ENCODE measurements at regions not wholly inside any gene's neighbourhood (a gene's known extent, or its start where the extent isn't known, plus 50 kb on each side); places are given as distances from the start of the nearest gene placed in this dataset.

- no peak for DNase-seq (ENCODE audit: low spot score)
Observed at GRCh38 chr3:180092889-180093288, 56.2 kb upstream of the PEX5L start.

DNA sequence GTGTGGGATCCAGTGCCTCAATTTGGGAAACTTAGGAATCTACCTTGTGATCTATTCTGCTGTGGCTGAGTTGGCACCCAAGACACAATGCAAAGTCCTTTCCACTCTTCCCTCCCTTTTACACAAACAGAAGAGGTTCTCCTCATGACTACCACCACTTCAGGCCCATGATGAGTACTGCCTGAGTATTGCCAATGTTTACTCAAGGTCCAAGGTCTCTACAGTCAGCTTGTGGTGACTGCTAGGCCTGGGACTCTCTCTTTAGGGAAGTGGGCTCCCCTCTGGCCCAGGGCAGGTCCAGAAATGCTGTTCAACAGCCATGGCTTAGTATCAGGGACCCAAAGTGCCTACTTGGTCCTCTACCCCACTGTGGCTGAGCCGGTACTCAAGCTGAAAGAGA is 56.8 kb upstream of the PEX5L start:
- DNase-seq (ENCODE audit: low spot score), result no peak

DNA sequence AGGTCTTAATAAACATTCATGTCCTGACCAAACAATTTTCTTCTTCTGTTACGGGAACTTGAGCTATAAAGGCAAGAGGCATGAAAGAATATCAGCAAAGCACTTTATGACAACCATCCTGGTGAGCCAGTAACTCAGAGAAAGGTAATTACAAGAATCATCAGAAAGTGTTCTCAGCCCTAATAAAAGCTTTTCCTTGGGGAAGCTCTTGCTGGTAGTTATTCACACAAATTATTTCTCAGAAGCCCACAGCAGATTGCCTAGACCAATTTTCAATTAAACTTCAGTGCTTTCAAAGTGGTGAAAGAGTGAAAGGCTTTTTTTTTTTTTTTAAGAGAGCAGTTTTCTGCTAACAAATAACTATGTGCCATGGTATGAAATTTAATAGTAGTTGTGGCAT is 60.9 kb upstream of the PEX5L start:
- no peak for DNase-seq (ENCODE audit: low spot score)

- DNase-seq (ENCODE audit: low spot score), result no peak
Observed at GRCh38 chr3:180102134-180102533, 65.4 kb upstream of the PEX5L start.

DNA sequence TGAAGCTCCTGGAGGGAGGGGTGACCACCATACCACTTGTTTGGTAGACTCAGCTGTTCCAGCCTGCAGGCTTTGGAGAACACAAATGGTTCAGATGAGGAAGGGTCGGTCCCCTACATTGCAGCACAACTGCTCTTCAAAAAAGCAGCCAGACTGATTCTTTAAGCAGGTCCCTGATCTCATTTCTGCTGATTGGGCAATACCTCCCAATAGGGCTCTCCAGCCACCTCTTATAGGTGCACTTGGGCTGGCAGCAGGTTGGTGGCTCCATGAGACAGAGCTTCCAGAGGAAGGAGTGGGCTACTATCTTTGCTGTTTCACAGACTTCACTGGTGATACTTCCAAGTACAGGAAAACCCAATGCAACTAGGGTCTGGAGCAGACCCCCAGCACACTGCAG is 65.9 kb upstream of the PEX5L start:
- DNase-seq (ENCODE audit: low spot score), result no peak

DNA sequence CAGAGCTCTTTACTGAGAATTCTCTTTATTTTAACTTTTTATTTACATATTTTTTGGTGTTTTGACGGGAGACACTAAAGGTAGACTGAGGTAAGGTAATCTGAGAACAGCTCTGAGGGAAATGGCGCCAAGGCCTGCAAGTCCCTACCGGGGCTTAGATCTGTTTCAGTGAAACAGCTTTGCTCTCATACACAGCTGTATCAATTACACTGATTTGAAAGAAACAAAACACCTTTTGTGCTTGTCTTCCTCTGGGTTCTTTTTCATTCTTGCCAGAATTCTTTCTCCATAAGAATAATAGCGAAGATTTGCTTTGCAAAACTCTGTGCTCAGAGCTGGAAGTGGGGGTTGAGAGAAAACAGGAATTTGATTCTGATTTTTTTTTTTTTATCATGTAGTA is 79.5 kb upstream of the PEX5L start:
- DNase-seq (ENCODE audit: low spot score), result no peak

DNA sequence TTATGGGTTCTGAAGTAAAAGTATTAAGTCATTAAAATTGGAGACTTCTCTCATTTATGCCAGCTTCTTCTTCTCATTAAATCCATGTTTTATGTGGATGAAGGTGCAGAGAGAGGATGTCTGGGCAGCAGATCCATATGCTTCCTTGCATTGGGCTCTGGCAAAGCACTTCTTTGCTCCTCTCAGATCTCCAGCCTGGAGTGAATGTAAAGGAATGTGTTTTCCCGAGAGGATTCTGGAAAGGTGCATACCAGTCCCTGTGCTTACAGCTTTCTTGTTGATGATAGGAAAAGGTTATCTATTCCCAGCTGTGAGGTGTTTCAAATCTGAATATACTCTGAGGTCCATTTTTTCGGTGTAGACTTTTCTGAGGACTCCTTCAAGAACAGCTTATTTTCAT is 79.9 kb upstream of the PEX5L start:
- DNase-seq (ENCODE audit: low spot score), result no peak

DNA sequence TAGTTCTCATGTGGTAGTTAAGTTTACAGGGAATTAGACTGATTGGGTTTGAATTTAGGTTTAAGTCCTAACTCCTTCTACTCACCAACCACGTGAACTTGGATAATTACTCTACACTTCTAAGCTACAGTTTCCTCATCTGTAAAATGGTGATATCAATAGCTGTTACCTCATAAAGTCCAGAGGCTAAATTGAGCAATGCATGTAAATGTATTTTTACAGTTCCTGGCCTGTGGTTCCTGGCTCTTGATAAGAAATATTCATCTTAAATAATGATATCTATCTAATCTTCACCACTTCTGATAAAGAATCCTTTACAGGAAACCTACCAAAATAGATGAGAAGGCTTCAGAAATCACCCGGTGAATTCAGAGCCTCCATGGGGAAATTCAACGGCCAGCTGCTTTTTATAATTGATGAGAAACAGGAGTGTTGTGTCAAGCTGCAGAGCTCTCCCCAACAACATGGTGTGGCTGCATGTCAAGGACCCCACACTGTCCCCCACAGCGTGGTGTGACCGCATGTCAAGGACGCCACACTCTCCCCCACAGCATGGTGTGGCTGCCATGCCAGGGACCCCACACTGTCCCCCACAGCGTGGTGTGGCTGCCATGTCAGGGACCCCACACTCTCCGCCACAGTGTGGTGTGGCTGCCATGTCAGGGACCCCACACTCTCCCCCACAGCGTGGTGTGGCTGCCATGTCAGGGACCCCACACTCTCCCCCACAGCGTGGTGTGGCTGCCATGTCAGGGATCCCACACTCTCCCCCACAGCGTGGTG is 80.8 kb upstream of the PEX5L start:
- no peak for DNase-seq (ENCODE audit: low spot score)

DNA sequence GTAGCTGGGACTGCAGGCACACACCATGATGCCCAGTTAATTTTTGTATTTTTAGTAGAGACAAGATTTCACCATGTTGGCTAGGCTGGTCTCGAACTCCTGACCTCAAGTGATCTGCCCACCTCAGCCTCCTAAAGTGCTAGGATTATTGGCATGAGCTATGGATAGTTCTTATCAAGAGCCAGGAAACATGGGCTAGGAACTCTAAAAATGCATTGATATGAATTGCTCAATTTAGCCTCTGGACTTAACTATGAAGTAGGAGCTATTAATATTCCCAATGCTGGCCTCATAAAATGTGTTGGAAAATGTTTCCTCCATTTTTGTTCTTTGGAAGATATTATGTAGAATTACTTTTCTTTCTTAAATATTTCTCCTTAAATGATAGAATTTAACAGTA is 82.8 kb upstream of the PEX5L start:
- no peak for DNase-seq (ENCODE audit: low spot score)

- no peak for DNase-seq (ENCODE audit: low spot score)
Observed at GRCh38 chr3:180123928-180124327, 87.2 kb upstream of the PEX5L start.

- no peak for DNase-seq (ENCODE audit: low spot score)
Observed at GRCh38 chr3:180131169-180131568, 94.4 kb upstream of the PEX5L start.

DNA sequence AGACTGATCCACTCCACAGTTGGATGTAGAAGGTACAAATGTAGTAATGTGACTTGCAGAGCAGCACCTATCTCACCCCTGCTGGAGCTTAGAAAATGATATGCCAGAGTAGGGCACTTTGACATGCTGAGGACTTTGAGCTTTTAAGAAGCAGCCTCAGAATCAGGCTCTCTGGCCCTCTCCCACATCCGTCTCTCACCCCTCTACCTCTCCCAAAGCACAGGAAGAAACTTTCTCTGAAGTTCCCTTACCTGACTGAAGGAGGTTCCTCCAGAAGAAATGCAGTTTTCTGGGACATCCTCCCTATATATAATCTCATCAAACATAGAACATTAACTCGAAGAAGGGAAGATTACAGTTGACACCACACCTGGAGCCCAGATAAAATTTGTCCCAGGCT is 98.4 kb upstream of the PEX5L start:
- no peak for DNase-seq (ENCODE audit: low spot score)

DNA sequence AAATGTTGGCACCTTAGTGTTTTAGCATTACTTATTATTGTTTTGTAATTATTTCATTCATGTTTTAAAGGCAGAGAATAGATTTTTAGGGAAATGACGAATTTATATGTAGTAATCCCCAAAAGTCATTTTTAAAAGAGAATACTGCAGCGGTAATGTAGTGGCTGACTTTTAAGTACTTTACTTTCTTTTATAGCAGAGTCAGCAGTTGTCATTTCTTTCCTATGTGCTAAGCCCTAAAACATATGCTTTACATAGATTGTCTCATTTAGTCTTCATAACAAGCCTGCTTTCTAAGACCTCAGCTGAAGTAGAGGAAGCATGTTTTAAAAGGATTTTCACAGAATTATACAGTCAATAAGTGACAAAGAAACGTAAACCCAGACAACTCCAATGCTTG is 102.1 kb upstream of the PEX5L start:
- no peak for DNase-seq (ENCODE audit: low spot score)

- no peak for DNase-seq (ENCODE audit: low spot score)
Observed at GRCh38 chr3:180142041-180142440, 105.3 kb upstream of the PEX5L start.

DNA sequence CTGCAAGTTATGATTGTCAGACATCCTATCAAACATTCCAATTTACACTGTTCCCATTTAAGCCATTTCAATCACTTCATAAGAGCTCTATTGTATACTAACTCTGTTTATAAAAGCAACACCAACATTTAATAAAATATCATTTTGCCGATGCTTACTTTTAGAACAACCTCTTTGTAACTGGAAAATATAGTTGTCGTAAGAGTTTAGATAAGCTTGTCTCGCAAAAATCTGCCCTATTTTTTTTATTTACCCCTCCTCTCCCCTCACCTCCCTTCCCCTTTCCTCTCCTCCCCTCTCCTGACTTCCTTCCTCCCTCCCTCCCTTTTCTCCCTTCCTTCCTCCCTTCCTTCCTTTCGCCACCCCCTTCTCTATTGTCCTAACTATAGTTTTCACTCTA is 105.7 kb upstream of the PEX5L start:
- no peak for DNase-seq (ENCODE audit: low spot score)

DNA sequence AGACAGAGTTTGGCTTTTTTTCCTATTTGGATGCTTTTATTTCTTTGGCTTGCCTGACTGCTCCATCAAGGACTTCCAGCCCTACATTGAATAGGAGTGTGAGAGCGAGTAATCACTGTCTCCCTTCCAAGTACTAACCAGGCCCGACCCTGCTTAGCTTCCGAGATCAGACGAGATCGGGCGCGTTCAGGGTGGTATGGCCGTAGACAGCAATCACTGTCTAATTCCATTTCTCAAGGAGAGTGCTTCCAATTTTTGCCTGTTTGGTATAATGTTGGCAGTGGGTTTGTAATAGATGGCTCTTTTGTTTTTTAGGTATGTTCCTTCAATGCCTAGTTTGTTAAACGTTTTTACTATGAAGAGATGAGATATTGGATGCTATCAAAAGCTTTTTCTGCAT is 125.0 kb upstream of the PEX5L start:
- DNase-seq (ENCODE audit: low spot score), result no peak

DNA sequence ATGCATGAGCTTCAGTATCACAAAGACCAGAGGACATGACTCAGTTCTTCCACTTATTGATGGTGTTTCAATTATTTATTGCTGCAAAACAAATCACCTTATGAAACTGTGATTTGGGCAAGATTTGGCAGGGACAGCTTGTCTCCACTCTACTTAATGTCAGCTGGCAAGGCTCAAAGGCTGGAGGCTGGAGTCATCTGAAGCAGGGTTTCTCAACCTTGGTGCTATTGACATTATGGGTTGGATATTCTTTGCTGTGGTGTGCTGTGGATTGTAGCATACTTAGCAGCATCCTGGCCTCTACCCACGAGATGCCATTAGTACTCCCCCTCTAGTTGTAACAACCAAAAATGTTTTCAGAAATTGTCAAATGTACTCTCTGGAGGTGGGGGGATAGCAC is 138.8 kb upstream of the PEX5L start:
- DNase-seq (ENCODE audit: low spot score), result no peak

- no peak for DNase-seq (ENCODE audit: low spot score)
Observed at GRCh38 chr3:180176059-180176458, 139.3 kb upstream of the PEX5L start.

DNA sequence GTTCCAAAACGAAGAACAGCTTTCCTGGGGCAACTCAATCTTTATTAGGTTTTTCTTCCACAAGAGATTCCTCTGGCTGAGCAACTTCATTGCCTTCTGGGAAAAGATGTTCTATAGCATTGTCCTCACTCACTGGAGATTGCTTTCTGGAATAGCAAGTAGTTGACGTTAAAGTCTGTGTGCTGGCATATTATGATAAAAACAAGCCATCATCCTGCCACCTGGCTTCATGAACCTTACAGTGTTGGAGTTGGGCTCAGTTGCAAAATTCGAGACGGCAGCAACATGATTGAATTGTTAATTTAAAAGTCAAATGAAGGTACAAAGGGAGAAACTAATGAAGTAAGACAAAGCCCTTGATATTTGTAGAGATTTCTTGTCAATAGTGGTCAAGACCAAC is 140.5 kb upstream of the PEX5L start:
- DNase-seq (ENCODE audit: low spot score), result no peak

DNA sequence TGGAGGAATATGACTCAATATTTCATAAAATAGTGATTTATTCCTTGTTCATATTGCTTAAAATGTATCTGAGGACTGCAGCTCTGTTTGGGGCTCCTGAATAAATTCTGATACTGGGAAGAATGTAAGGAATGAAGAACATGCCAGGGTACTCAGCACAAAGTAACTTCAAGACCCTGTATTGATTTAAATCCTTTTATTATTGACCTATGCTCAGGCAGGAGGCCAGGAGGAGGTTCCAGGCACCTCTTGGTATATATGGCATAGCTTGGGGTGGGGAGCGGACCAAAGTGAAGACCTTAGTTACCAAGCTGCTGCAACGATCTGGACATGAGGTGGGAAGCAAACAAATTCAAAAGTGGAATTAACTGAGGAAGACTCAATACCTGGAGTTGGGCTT is 142.8 kb upstream of the PEX5L start:
- DNase-seq (ENCODE audit: low spot score), result no peak

- no peak for DNase-seq (ENCODE audit: low spot score)
Observed at GRCh38 chr3:180180795-180181194, 144.1 kb upstream of the PEX5L start.

DNA sequence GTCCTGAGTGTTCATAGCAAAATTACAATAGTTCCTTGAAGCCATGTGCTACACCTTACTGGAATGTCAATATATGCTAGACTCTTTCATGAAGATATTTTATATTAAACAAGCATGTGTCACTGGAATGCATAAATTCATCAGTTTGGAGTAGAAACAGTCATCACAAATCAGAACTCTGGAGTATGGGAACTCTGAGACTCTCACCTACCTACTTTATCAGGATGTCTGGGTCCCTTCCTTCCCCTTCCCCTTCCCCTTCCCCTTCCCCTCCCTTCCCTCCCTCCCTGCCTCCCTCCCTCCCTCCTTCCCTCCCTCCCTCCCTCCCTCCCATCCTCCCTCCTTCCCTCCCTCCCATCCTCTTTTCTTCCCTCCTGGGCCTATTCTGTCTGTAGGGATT is 144.7 kb upstream of the PEX5L start:
- DNase-seq (ENCODE audit: low spot score), result no peak

DNA sequence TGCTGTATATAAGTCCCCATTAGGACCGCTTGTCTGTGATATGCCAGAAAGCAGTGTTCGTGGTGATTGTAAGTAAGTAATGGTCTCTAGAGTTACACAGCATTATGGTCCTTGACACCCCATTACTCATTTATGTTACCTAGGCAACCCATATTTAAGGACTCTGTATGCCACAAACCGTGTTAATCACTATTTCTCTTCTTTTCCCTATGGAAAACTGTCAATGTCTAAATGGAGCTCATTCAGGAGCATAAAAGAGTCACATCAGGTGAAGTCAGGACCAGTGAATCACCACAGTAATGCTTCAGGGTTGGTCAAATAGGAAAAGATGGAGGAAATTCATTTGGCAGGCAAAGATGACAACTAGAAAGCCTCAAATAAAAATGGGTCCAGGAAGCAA is 146.6 kb upstream of the PEX5L start:
- no peak for DNase-seq (ENCODE audit: low spot score)

GRCh38 chr3:180184816-180185215 is 148.1 kb upstream of the PEX5L start:
- no peak for DNase-seq (ENCODE audit: low spot score)

- no peak for DNase-seq (ENCODE audit: low spot score)
Observed at GRCh38 chr3:180185650-180186049, 148.9 kb upstream of the PEX5L start.

Data from D341Med (cell line).